GM21390 (cell line): ENCODE measurements at regions not wholly inside any gene's neighbourhood (a gene's known extent, or its start where the extent isn't known, plus 50 kb on each side); places are given as distances from the start of the nearest gene placed in this dataset.

ENCODE experiments used
- ATAC-seq: cut with Tn5 transposase; IDR thresholded peaks from one replicate; pipeline ENCODE4 v1.9.1; 2021; ENCODE audit not compliant: unreplicated experiment

- no peak for ATAC-seq
Observed at GRCh38 chr10:106520698-106521097, 643.8 kb downstream of the SORCS1 start.

- no peak for ATAC-seq
Observed at GRCh38 chr10:106519376-106520030, 645.0 kb downstream of the SORCS1 start.

GRCh38 chr10:106515206-106515790 is 649.2 kb downstream of the SORCS1 start:
- no peak for ATAC-seq

GRCh38 chr10:106513352-106513771 is 651.1 kb downstream of the SORCS1 start:
- no peak for ATAC-seq

DNA sequence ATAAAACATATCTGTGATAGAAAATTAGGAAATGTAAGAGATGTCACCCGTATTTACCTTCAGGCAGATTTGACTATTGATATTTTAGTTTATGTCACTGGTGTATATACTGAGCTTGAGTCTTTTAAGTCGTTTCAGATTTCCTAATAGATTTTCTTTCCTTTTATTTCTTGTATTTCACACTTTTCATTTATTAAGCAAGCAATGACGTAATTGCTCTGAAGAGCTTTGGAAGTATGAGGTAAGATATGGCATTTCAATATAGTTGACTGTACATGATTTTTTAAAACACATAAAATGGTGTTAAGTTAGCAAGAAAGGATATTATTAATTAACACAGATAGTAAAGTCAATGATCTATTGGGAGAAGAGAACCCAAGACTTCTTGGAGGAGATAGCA is 652.6 kb downstream of the SORCS1 start:
- ATAC-seq, result no peak

DNA sequence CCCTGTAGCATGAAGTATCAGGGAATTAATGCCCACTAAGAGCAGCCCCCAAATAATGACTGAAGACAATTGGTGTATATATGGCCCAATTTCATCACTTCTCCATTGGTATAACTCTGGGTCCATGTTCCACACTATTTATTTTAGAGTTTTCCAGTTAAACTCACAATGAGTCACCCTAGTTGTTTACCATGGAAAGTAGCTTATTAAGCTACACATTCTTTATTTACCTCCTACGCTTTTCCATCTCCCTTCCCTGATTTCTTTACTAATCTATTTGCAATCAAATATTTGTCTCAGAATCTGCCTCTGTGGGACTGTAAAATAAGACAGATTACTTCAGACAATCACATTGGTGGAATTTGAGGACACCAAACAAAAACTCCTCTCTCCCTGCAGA is 655.6 kb downstream of the SORCS1 start:
- no peak for ATAC-seq

DNA sequence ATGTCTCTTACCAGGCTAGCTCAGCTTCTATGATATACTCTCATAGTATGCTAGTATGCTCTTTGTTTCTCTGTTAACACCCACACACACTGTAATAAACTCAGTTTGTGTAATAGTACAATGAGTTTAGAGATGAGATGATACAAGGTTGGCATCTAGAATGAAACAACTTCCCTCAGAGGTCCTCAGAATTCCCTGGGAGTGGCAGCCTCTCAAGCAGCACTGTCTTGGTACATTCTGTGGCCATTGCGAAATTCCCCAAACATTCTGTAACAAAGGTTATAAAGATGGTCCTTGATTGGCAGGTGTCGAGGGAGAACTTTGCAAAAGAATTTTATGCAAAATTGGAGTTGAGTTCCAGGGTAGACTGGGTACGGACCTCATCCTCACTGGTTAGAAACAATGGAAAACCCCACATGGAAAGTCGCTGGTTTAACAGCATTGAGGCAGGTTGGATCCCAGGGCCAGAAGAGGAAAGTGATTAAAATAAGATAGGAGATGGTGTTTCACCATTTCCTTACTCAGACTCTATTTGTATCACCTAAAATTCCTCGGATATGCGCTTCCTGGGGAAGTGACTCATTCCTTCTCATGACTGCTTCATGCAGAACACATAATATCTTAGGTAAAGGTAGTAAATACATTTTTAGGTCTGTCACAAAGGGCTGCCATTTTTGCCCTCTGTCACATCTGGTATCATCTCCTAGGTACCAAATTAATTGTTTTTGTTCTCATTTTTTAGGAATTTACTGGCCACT is 657.8 kb downstream of the SORCS1 start:
- no peak for ATAC-seq

GRCh38 chr10:106504536-106504935 is 660.0 kb downstream of the SORCS1 start:
- ATAC-seq, result no peak

DNA sequence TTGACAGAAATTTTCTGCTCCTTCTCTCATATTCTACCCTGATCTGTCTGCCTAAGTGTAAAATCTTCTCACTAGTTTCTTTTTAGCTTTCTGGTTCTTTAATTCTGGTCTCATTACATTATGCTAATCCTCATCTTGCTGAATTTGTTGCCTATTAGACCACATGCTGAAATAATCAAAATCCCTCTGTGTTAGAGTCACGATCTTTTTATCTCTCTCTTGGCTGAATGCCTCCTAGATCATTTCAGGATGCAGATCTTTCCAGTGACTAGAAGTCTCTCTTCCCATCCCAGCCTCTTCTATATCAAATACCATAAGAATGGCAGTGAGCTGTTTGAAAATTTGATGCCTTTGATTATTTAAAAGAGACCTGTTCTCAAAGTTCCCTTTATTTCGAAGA is 661.9 kb downstream of the SORCS1 start:
- ATAC-seq, result no peak

GRCh38 chr10:106500925-106501525 is 663.5 kb downstream of the SORCS1 start:
- ATAC-seq, result no peak

DNA sequence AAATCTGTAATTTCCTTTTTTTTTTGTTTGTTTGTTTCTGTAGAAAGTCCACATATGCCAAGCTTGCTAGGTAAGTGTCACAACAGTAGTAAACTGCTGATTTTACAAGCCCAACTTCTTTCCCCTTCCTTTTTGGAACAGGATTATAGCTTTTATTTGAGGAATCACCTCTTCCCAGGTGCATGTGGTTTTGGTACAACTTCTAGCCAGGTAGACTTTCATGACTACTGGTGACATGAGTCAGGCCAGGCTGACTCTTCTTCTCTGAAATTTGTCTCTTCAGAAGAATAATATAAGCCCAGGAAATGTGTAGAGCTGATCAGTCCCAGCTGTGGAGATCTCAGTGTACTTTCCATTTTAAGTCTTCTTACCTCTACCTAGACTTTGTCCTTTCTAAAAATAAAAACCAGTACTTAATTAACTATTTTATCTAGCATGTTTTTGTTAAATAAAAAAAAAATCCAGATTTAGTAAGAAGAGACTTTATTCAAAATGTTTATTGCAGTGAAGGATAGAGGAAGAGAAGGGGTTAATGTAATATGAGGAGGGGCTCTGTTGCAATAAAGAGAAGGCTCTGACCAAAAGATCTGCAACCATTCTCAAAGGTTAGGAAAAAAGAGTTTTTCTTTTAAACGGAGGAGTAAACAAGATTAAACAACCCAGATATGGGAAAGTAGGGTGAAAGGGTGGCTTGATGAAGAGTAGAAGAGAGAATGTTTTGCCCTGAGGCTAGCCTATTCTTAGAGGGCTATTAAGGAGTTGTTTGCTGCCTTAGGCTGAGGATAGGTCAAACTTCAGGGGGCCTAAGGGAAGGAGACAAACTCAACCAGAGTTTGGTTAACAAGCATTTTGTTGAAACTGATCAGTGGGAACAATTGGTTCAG is 664.2 kb downstream of the SORCS1 start:
- no peak for ATAC-seq

DNA sequence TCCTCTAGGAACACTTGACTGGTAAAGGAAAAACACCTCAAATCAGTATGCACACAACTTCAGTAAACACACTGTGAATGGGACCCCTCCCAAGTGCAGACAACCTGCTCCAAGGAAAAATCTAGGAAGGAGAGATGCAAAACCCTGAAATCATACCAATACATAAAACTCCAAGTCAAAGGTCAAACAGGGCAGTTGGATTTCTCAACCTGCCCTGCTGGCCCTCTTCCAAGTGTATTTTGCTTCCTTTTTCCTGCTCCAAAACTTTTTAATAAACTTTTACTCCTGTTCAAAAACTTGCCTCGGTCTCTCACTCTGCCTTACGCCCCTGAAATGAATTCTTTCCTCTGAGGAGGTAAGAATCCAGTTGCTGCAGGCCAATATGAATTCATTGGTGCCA is 665.1 kb downstream of the SORCS1 start:
- no peak for ATAC-seq

DNA sequence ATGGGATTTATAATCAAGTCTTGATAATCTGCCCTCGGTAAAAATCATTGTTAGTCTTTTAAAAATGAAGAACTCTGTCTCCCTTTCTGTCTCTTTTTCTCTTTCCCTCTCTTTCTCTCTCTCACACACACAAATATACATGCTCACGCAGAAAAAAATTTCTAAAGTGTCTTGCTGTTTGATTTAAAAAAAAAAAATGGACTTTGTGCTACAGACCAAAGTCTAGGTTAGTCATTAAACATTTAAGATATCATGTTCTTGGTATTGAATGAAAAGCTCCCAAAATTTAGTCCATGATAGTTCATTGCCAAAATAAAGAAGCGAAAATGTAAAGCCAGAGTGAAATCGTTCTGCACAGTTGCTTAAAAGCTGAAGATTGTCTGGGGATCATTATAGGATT is 665.8 kb downstream of the SORCS1 start:
- ATAC-seq, result no peak

DNA sequence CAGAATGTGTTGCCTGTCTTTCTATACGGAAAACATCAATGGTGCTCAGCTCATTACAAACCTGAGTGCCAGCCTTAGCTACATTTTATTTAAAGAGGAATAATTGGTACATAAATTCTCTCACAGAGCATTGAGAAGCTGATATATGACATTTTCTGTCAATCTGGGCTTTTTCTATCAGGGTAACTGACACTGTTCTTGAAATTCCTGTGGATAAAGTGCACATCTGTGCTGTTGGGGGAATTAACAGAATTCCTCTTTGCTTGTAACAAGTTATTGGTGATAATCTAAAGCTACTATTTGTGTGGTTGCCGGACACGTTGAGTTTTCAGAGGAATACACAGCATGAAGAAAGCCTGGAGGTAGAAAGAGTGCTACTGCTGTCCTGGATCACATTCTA is 668.6 kb downstream of the SORCS1 start:
- no peak for ATAC-seq

GRCh38 chr10:106493751-106494150 is 670.8 kb downstream of the SORCS1 start:
- ATAC-seq, result no peak

- ATAC-seq, result no peak
Observed at GRCh38 chr10:106493226-106493625, 671.3 kb downstream of the SORCS1 start.

GRCh38 chr10:106487726-106488125 is 676.8 kb downstream of the SORCS1 start:
- no peak for ATAC-seq

GRCh38 chr10:106481598-106482275 is 682.8 kb downstream of the SORCS1 start:
- no peak for ATAC-seq

GRCh38 chr10:106479636-106480035 is 684.9 kb downstream of the SORCS1 start:
- ATAC-seq, result no peak

DNA sequence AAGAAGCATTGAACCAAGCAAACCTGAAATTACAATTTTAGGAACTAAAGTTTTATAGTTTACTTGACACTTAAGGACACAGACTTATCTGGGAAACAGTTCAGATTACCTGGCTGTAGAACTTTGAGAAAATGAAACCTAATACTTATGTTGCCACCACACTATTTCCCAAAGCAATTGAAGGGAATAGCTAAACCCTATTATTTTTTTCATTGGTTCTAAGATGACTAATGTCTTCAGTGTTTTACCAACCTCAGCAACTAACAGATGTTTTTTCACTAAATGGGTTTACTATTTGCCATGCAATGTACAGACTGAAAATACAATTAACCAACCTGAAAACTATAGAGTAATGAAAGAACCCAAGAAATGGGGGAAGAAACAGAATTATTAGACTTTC is 689.6 kb downstream of the SORCS1 start:
- ATAC-seq, result no peak
